Transverse colon (tissue), 3 donors: ENCODE measurements at regions not wholly inside any gene's neighbourhood (a gene's known extent, or its start where the extent isn't known, plus 50 kb on each side); places are given as distances from the start of the nearest gene placed in this dataset.

ENCODE experiments used
- EP300 ChIP-seq: sonication (generic); formaldehyde crosslinking; IDR thresholded peaks from one replicate; pipeline ENCODE4 v1.6.1; 2017; ENCODE audit warnings: antibody characterized with exemption, low read depth
- POLR2A ChIP-seq: fragments of 450-650 bp; IDR thresholded peaks from one replicate; pipeline ENCODE4 v1.6.1; 2016; ENCODE audit warnings: antibody characterized with exemption, mild to moderate bottlenecking, moderate library complexity
- TF ChIP-seq, protein P1 (sequence below), 5 experiments: fragments of 200-600 bp in 3 of 5; fragments of 450-650 bp in 2 of 5; sonication (generic) in 3 of 5; IDR thresholded peaks; 1 replicate in 2 of 5; 2 replicates in 3 of 5; pipeline ENCODE4 v1.5.1; 2016 to 2017; ENCODE audit warnings: antibody characterized with exemption in 5 of 5, inconsistent platforms in 3 of 5, mild to moderate bottlenecking in 2 of 5, moderate library complexity in 1 of 5

- TF ChIP-seq POLR2A (no peak), EP300 (no peak)
- TF ChIP-seq, protein P1, sequence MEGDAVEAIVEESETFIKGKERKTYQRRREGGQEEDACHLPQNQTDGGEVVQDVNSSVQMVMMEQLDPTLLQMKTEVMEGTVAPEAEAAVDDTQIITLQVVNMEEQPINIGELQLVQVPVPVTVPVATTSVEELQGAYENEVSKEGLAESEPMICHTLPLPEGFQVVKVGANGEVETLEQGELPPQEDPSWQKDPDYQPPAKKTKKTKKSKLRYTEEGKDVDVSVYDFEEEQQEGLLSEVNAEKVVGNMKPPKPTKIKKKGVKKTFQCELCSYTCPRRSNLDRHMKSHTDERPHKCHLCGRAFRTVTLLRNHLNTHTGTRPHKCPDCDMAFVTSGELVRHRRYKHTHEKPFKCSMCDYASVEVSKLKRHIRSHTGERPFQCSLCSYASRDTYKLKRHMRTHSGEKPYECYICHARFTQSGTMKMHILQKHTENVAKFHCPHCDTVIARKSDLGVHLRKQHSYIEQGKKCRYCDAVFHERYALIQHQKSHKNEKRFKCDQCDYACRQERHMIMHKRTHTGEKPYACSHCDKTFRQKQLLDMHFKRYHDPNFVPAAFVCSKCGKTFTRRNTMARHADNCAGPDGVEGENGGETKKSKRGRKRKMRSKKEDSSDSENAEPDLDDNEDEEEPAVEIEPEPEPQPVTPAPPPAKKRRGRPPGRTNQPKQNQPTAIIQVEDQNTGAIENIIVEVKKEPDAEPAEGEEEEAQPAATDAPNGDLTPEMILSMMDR (IDR thresholded peaks at IDR 0.05): no peak
Observed at GRCh38 chr2:128380061-128380889, 61.6 kb upstream of the HS6ST1 start.
